Progenitor cell of endocrine pancreas (in vitro differentiated cells): ENCODE measurements at regions not wholly inside any gene's neighbourhood (a gene's known extent, or its start where the extent isn't known, plus 50 kb on each side); places are given as distances from the start of the nearest gene placed in this dataset.

Source experiments
- DNase-seq: peaks from one replicate; pipeline ENCODE4 v3.0.0; 2021; ENCODE audit warnings: low spot score; ENCODE audit not compliant: unreplicated experiment
- H3K27ac Mint-ChIP-seq: 2 replicates; pipeline ENCODE4 v1.8.0; 2021; ENCODE audit warnings: mild to moderate bottlenecking, moderate library complexity, mixed read lengths
- H3K27me3 Mint-ChIP-seq: 2 replicates; pipeline ENCODE4 v1.8.0; 2021; ENCODE audit warnings: mixed read lengths
- H3K36me3 Mint-ChIP-seq: 2 replicates; pipeline ENCODE4 v1.8.0; 2022; ENCODE audit warnings: mixed read lengths; ENCODE audit not compliant: insufficient read depth
- H3K4me1 Mint-ChIP-seq: 2 replicates; pipeline ENCODE4 v1.8.0; 2021; ENCODE audit warnings: low read depth, mixed read lengths
- H3K4me3 Mint-ChIP-seq: 2 replicates; pipeline ENCODE4 v1.8.0; 2021; ENCODE audit warnings: low read depth, mild to moderate bottlenecking, moderate library complexity, mixed read lengths
- H3K9me3 Mint-ChIP-seq: 2 replicates; pipeline ENCODE4 v1.8.0; 2021; ENCODE audit warnings: low read depth, mixed read lengths
- CTCF ChIP-seq: fragments of 200-600 bp; sonication (generic); IDR thresholded peaks from one replicate; pipeline ENCODE4 v1.5.0; 2021; ENCODE audit warnings: antibody characterized with exemption, mild to moderate bottlenecking; ENCODE audit not compliant: unreplicated experiment

- Mint-ChIP-seq H3K27me3 (no peaks in the 10 kb centered on the region), H3K36me3 (no peaks in the 10 kb centered on the region), H3K4me3 (no peak overlapping the region), H3K4me1 (peaks cover 1% of the 10 kb centered on the region), H3K27ac (no peak overlapping the region), H3K9me3 (peaks cover 16% of the 10 kb centered on the region)
- no peak for TF ChIP-seq CTCF
- no peak for DNase-seq
These were observed 52.6 kb upstream of the ESX1 start for GRCh38 chrX:104307341-104307740.

GRCh38 chrX:104306180-104306579 lies 51.4 kb upstream of the ESX1 start:
- Mint-ChIP-seq H3K4me3 (no peak overlapping the region), H3K27me3 (no peaks in the 10 kb centered on the region), H3K9me3 (peaks cover 17% of the 10 kb centered on the region), H3K36me3 (no peaks in the 10 kb centered on the region), H3K4me1 (peaks cover 1% of the 10 kb centered on the region), H3K27ac (no peak overlapping the region)
- no peak for DNase-seq
- no peak for TF ChIP-seq CTCF
